Keratinocyte (primary cell): ENCODE measurements at regions not wholly inside any gene's neighbourhood (a gene's known extent, or its start where the extent isn't known, plus 50 kb on each side); places are given as distances from the start of the nearest gene placed in this dataset.
A peak's percentile ranks its signal among the peaks of the same experiment; 100 is the strongest.

Experiments used
- DNase-seq: peaks from one replicate; pipeline ENCODE4 v3.0.0-alpha.2; 2011; ENCODE audit warnings: low read depth, missing footprints, low spot score
- FAIRE-seq: peaks from 2 replicates; lab custom pipeline; 2011; peaks lifted over from hg19 to GRCh38; lab: Jason Lieb, UNC
- H2AFZ ChIP-seq: 2 replicates; pipeline ENCODE4 v1.6.0; 2012; ENCODE audit warnings: low read length, control low read depth, inconsistent platforms; ENCODE audit not compliant: control insufficient read depth
- H3K27ac ChIP-seq: 2 replicates; pipeline ENCODE4 v1.5.1; 2011; ENCODE audit warnings: low read length; ENCODE audit not compliant: control insufficient read depth, insufficient read depth
- H3K27me3 ChIP-seq: 3 replicates; pipeline ENCODE4 v1.6.0; 2011; ENCODE audit warnings: low read length; ENCODE audit not compliant: control insufficient read depth, insufficient read depth; ENCODE audit errors: extremely low read depth
- H3K36me3 ChIP-seq, 2 experiments: 2 replicates in 1 of 2; 3 replicates in 1 of 2; pipeline ENCODE4 v1.5.1; 2011; ENCODE audit warnings: low read length in 2 of 2, mild to moderate bottlenecking in 1 of 2; ENCODE audit not compliant: control insufficient read depth in 2 of 2, insufficient read depth in 2 of 2; ENCODE audit errors: extremely low read depth in 1 of 2
- H3K4me1 ChIP-seq: 3 replicates; pipeline ENCODE4 v1.5.1; 2011; ENCODE audit warnings: low read length; ENCODE audit not compliant: control insufficient read depth, insufficient read depth; ENCODE audit errors: extremely low read depth
- H3K4me2 ChIP-seq: 3 replicates; pipeline ENCODE4 v1.6.0; 2011; ENCODE audit warnings: low read depth, low read length; ENCODE audit not compliant: control insufficient read depth, insufficient read depth; ENCODE audit errors: extremely low read depth
- H3K4me3 ChIP-seq, 3 experiments: fragments of 200-600 bp in 1 of 3; sonication (generic) in 1 of 3; 2 replicates in 2 of 3; 3 replicates in 1 of 3; pipeline ENCODE4 v1.5.1; 2011 to 2016; ENCODE audit warnings: low read length in 3 of 3, mild to moderate bottlenecking in 3 of 3, control low read depth in 2 of 3, inconsistent platforms in 1 of 3, low read depth in 1 of 3, mixed read lengths in 1 of 3, mixed run types in 1 of 3, moderate library complexity in 1 of 3; ENCODE audit not compliant: control insufficient read depth in 2 of 3, insufficient read depth in 2 of 3; ENCODE audit errors: extremely low read depth in 1 of 3
- H3K79me2 ChIP-seq: 2 replicates; pipeline ENCODE4 v1.6.0; 2012; ENCODE audit warnings: low read length; ENCODE audit not compliant: control insufficient read depth, insufficient read depth
- H3K9ac ChIP-seq: 3 replicates; pipeline ENCODE4 v1.6.0; 2011; ENCODE audit warnings: low read length; ENCODE audit not compliant: control insufficient read depth, insufficient read depth; ENCODE audit errors: extremely low read depth
- H3K9me1 ChIP-seq: 3 replicates; pipeline ENCODE4 v1.6.0; 2011; ENCODE audit warnings: low read length; ENCODE audit not compliant: control insufficient read depth, insufficient read depth; ENCODE audit errors: extremely low read depth
- H3K9me3 ChIP-seq: 2 replicates; pipeline ENCODE4 v1.5.1; 2012; ENCODE audit warnings: low read depth, low read length; ENCODE audit not compliant: control insufficient read depth
- H4K20me1 ChIP-seq: 3 replicates; pipeline ENCODE4 v1.6.0; 2011; ENCODE audit warnings: low read length; ENCODE audit not compliant: control insufficient read depth, insufficient read depth; ENCODE audit errors: extremely low read depth
- EZH2 ChIP-seq: IDR thresholded peaks from one replicate; pipeline ENCODE4 v1.6.1; 2012; ENCODE audit warnings: inconsistent platforms, mild to moderate bottlenecking, low read length, moderate library complexity
- dilution Hi-C: fragments of 300-500 bp; cut with MboI; formaldehyde crosslinking; loops from one replicate; pipeline ENCODE4 v1.7.0; 2020; ENCODE audit warnings: low sequenced_read_pairs; ENCODE audit not compliant: extremely low pct_ligation_motif_present
- TF ChIP-seq, protein P1 (sequence below), 3 experiments: IDR thresholded peaks in 1 of 3; conservative IDR thresholded peaks in 1 of 3; optimal IDR thresholded peaks in 1 of 3; 2 replicates in 2 of 3; 3 replicates in 1 of 3; pipeline versions ENCODE3 to v1.5.1; 2011; ENCODE audit warnings: low read length in 3 of 3, mild to moderate bottlenecking in 3 of 3, moderate library complexity in 2 of 3, control low read depth in 1 of 3, inconsistent platforms in 1 of 3; ENCODE audit not compliant: insufficient read depth in 2 of 3; ENCODE audit errors: extremely low read depth in 1 of 3

DNA sequence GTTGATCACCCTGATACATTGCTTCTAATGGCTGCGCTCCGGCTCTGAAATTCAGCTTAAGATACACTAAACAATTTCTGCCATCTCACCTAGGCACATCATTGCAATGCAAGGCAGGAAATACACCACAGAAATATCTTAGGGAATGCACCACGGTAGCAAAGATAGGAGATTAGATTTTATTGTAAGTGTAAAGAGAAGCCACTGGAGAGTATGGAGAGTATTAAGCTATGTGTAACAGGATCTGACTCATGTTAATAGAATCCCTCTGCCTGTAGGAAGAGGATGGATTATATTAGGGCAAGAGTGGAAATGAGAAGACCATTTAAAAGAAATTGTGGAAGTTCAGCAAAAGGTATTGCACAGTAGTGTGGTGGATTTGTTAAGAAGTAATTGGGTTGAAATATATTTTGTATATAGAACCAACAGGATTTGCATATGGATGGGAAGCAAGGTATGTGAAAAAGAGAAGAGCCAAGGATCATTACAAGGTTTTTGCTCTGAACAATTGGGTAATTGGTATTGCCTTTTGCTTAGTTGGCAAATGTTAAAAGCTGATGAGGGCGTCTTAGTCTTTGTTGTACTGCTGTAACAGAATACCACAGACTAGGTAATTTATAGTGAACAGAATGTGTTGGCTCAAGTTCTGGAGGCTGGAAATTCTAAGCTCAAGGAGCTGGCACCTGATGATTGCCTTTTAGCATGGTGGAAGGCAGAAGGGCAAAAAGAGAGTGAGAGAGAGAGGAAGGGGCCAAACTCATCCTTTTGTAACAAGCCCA, 636.1 kb downstream of the PSAT1 start:
- Histone ChIP-seq H3K79me2 (no peaks in the 10 kb centered on the region), H3K4me2 (peak overlapping the region; percentile 54), H3K9ac (no peak overlapping the region), H3K4me1 (peaks cover 19% of the 10 kb centered on the region), H3K36me3 (no peaks in the 10 kb centered on the region), H2AFZ (peak overlapping the region; percentile 45), H3K27ac (peak overlapping the region; percentile 41), H3K4me3 (no peak overlapping the region), H4K20me1 (no peaks in the 10 kb centered on the region), H3K9me3 (no peaks in the 10 kb centered on the region), H3K27me3 (no peaks in the 10 kb centered on the region), H3K9me1 (no peaks in the 10 kb centered on the region)
- dilution Hi-C loops, result no loop called here
- TF ChIP-seq, protein P1, sequence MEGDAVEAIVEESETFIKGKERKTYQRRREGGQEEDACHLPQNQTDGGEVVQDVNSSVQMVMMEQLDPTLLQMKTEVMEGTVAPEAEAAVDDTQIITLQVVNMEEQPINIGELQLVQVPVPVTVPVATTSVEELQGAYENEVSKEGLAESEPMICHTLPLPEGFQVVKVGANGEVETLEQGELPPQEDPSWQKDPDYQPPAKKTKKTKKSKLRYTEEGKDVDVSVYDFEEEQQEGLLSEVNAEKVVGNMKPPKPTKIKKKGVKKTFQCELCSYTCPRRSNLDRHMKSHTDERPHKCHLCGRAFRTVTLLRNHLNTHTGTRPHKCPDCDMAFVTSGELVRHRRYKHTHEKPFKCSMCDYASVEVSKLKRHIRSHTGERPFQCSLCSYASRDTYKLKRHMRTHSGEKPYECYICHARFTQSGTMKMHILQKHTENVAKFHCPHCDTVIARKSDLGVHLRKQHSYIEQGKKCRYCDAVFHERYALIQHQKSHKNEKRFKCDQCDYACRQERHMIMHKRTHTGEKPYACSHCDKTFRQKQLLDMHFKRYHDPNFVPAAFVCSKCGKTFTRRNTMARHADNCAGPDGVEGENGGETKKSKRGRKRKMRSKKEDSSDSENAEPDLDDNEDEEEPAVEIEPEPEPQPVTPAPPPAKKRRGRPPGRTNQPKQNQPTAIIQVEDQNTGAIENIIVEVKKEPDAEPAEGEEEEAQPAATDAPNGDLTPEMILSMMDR (optimal IDR thresholded peaks at IDR 0.05 in 1 of 3, IDR thresholded peaks at IDR 0.05 in 1 of 3, conservative IDR thresholded peaks at IDR 0.05 in 1 of 3; ENCODE audit: extremely low read depth in 1 of 3, insufficient read depth in 2 of 3, low read length in 3 of 3), result no peak
- TF ChIP-seq EZH2, result no peak
- FAIRE-seq, result peak; percentile 90
- DNase-seq, result peak; percentile 7

- DNase-seq (no peak), FAIRE-seq (no peak)
- H3K27me3 ChIP-seq, result no peaks in the 10 kb centered on the region
- no peaks in the 10 kb centered on the region for H3K9me1 ChIP-seq
- no peak overlapping the region for H3K4me3 ChIP-seq
- no peak overlapping the region for H3K4me2 ChIP-seq
- H3K4me1 ChIP-seq, result peaks cover 19% of the 10 kb centered on the region
- H3K27ac ChIP-seq, result no peak overlapping the region
- no peak for TF ChIP-seq EZH2
- TF ChIP-seq, protein P1 (optimal IDR thresholded peaks at IDR 0.05 in 1 of 3, IDR thresholded peaks at IDR 0.05 in 1 of 3, conservative IDR thresholded peaks at IDR 0.05 in 1 of 3; ENCODE audit: extremely low read depth in 1 of 3, insufficient read depth in 2 of 3, low read length in 3 of 3), result no peak
- no peaks in the 10 kb centered on the region for H3K36me3 ChIP-seq
- H4K20me1 ChIP-seq, result no peaks in the 10 kb centered on the region
- dilution Hi-C loops, result no loop called here
- H3K9me3 ChIP-seq, result no peaks in the 10 kb centered on the region
- no peak overlapping the region for H2AFZ ChIP-seq
- H3K79me2 ChIP-seq, result no peaks in the 10 kb centered on the region
- no peak overlapping the region for H3K9ac ChIP-seq
These were observed 636.9 kb upstream of the TLE4 start for GRCh38 chr9:78934880-78935279.
